ENCODE measurements at regions not wholly inside any gene's neighbourhood (a gene's known extent, or its start where the extent isn't known, plus 50 kb on each side); places are given as distances from the start of the nearest gene placed in this dataset.

GRCh38 chr3:59380146-59380545 is 330.3 kb upstream of the CFAP20DC start:
- TF ChIP-seq CTCF (IDR thresholded peaks at IDR 0.05) (no peak), POLR2A (IDR thresholded peaks at IDR 0.05) (no peak), POLR2AphosphoS5 (IDR thresholded peaks at IDR 0.05) (no peak), EP300 (IDR thresholded peaks at IDR 0.05) (no peak)

Measured in sigmoid colon (tissue), 4 donors.